KOPT-K1 (cell line): ENCODE measurements at regions not wholly inside any gene's neighbourhood (a gene's known extent, or its start where the extent isn't known, plus 50 kb on each side); places are given as distances from the start of the nearest gene placed in this dataset.

Source experiments
- H3K27ac ChIP-seq: fragments of 200-600 bp; sonication (generic); 2 replicates; pipeline ENCODE4 v1.5.1; 2016; ENCODE audit warnings: antibody characterized with exemption, mild to moderate bottlenecking, low read depth, low read length; ENCODE audit not compliant: poor library complexity, severe bottlenecking
- H3K36me3 ChIP-seq: fragments of 200-600 bp; sonication (generic); 2 replicates; pipeline ENCODE4 v1.5.1; 2017; ENCODE audit warnings: antibody characterized with exemption, mild to moderate bottlenecking, low read length, moderate library complexity; ENCODE audit not compliant: insufficient read depth
- H3K9me3 ChIP-seq: fragments of 200-600 bp; sonication (generic); 2 replicates; pipeline ENCODE4 v1.5.1; 2017; ENCODE audit warnings: antibody characterized with exemption, low read length, mild to moderate bottlenecking; ENCODE audit not compliant: insufficient read depth, poor library complexity, severe bottlenecking

- no peak overlapping the region for H3K27ac ChIP-seq
- no peaks in the 10 kb centered on the region for H3K36me3 ChIP-seq
- no peaks in the 10 kb centered on the region for H3K9me3 ChIP-seq
These were observed 695.1 kb downstream of the INHBA start for GRCh38 chr7:41007811-41008210.

GRCh38 chr7:41007351-41007751 lies 695.5 kb downstream of the INHBA start:
- no peak overlapping the region for H3K27ac ChIP-seq
- no peaks in the 10 kb centered on the region for H3K36me3 ChIP-seq

GRCh38 chr7:41006306-41006995 lies 696.4 kb downstream of the INHBA start:
- Histone ChIP-seq H3K36me3 (no peaks in the 10 kb centered on the region), H3K9me3 (no peaks in the 10 kb centered on the region), H3K27ac (no peak overlapping the region)

More at GRCh38 chr7:41007351-41007751, 695.5 kb downstream of the INHBA start:
- H3K9me3 ChIP-seq = no peaks in the 10 kb centered on the region

GRCh38 chr7:41005374-41005901 lies 697.5 kb downstream of the INHBA start:
- Histone ChIP-seq H3K36me3 (no peaks in the 10 kb centered on the region), H3K27ac (no peak overlapping the region), H3K9me3 (no peaks in the 10 kb centered on the region)

- no peaks in the 10 kb centered on the region for H3K9me3 ChIP-seq
- no peak overlapping the region for H3K27ac ChIP-seq
- H3K36me3 ChIP-seq = no peaks in the 10 kb centered on the region
These were observed 698.9 kb downstream of the INHBA start for GRCh38 chr7:41003977-41004376.

GRCh38 chr7:41003611-41003940 lies 699.3 kb downstream of the INHBA start:
- Histone ChIP-seq H3K27ac (no peak overlapping the region), H3K36me3 (no peaks in the 10 kb centered on the region), H3K9me3 (no peaks in the 10 kb centered on the region)

- Histone ChIP-seq H3K9me3 (no peaks in the 10 kb centered on the region), H3K36me3 (no peaks in the 10 kb centered on the region), H3K27ac (no peak overlapping the region)
These were observed 699.9 kb downstream of the INHBA start for GRCh38 chr7:41002741-41003610.

GRCh38 chr7:41000042-41000441 lies 702.8 kb downstream of the INHBA start:
- H3K9me3 ChIP-seq = no peaks in the 10 kb centered on the region
- H3K36me3 ChIP-seq = no peaks in the 10 kb centered on the region
- H3K27ac ChIP-seq = no peak overlapping the region

GRCh38 chr7:40996233-40996677 lies 706.6 kb downstream of the INHBA start:
- Histone ChIP-seq H3K27ac (no peak overlapping the region), H3K36me3 (no peaks in the 10 kb centered on the region), H3K9me3 (peaks cover 6% of the 10 kb centered on the region)

DNA sequence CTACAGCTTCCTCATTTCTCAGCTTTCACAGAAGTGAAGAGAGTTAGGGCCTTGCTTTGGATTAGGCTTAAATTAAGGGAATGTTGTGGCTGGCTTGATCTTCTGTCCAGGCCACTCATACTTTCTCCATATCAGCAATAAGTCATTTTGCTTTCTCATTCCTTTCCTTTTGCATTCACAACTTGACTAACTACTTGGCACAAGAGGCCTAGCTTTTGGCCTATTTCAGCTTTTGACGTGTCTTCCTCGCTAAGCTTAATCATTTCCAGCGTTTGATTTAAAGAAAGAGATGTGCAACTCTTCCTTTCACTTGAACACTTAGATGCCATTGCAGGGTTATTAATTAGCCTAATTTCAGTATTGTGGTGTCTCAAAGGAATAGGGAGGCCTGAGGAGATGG lies 712.0 kb downstream of the INHBA start:
- Histone ChIP-seq H3K9me3 (peaks cover 6% of the 10 kb centered on the region), H3K27ac (no peak overlapping the region), H3K36me3 (no peaks in the 10 kb centered on the region)

DNA sequence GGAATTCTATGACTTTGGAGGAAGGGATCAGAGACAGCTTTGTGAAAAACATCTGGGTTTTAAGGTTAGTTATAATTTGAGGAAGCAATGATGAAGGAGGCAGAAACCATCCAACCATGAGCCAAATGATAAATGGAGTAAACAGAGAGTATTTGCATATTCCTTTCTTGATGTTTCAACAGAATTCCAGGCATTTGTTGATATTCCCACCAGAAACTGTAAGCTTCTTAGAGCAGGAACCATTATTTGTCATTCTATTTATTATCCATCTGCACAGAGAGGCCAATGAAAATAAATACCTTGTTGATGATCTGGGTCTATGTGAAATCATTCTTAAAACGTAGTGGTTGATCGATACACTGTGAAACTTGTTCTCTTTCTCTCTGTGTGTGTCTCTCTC lies 715.3 kb downstream of the INHBA start:
- Histone ChIP-seq H3K27ac (no peak overlapping the region), H3K36me3 (no peaks in the 10 kb centered on the region), H3K9me3 (peaks cover 3% of the 10 kb centered on the region)

- H3K36me3 ChIP-seq = no peaks in the 10 kb centered on the region
- H3K27ac ChIP-seq = no peak overlapping the region
- H3K9me3 ChIP-seq = no peaks in the 10 kb centered on the region
These were observed 716.5 kb downstream of the INHBA start for GRCh38 chr7:40986351-40986873.

GRCh38 chr7:40983111-40983510 lies 719.8 kb downstream of the INHBA start:
- Histone ChIP-seq H3K9me3 (no peaks in the 10 kb centered on the region), H3K36me3 (no peaks in the 10 kb centered on the region), H3K27ac (no peak overlapping the region)

DNA sequence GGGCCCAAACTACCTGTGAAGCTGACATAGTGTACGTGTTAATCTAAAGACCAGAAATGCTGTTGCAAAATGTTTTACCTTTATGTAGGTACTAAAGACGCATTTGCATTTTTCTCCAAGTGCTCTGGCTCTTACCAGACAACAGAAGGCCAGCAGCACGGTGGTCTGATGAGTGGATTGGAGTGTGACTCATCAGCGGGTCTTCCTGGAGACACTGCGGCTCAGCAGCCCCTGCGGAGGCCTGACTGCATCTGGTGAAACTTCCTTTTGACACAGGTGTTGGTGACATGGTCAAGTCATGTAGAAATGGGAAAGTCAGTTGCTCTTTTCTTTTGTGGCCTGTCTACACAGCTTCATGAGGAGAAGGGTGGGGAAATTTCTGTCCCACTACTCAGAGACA lies 723.6 kb downstream of the INHBA start:
- H3K9me3 ChIP-seq = no peaks in the 10 kb centered on the region
- no peak overlapping the region for H3K27ac ChIP-seq
- no peaks in the 10 kb centered on the region for H3K36me3 ChIP-seq

- H3K36me3 ChIP-seq = no peaks in the 10 kb centered on the region
- no peak overlapping the region for H3K27ac ChIP-seq
These were observed 724.8 kb downstream of the INHBA start for GRCh38 chr7:40978047-40978446.

More at GRCh38 chr7:40978047-40978446, 724.8 kb downstream of the INHBA start:
- H3K9me3 ChIP-seq = no peaks in the 10 kb centered on the region
